H1 (cell line): ENCODE measurements at regions not wholly inside any gene's neighbourhood (a gene's known extent, or its start where the extent isn't known, plus 50 kb on each side); places are given as distances from the start of the nearest gene placed in this dataset.

Source experiments
- CTCF ChIA-PET: fragments of 300-600 bp; sonication (Branson Sonifier 250); formaldehyde crosslinking; loops from one replicate; lab custom pipeline; 2021; ENCODE audit not compliant: partially characterized antibody; lab: Charles Lee
- POLR2A ChIA-PET: fragments of 300-600 bp; sonication (Branson Sonifier 250); formaldehyde crosslinking; loops from one replicate; lab custom pipeline; 2021; ENCODE audit warnings: inconsistent platforms; ENCODE audit not compliant: partially characterized antibody; lab: Charles Lee
- DNase-seq, 2 experiments: peaks; one replicate each; pipeline versions ENCODE4 v3.0.0 to v3.0.0-alpha.2; 2010 to 2022; ENCODE audit warnings: low spot score in 2 of 2, low read depth in 1 of 2, mixed read lengths in 1 of 2
- FAIRE-seq: peaks from 2 replicates; lab custom pipeline; 2011; peaks lifted over from hg19 to GRCh38; lab: Jason Lieb, UNC
- H2AFZ ChIP-seq: 2 replicates; pipeline ENCODE4 v1.8.1; 2012; ENCODE audit warnings: low read length, inconsistent platforms
- H2AK5ac ChIP-seq: 2 replicates; pipeline ENCODE4 v1.6.1; 2013; ENCODE audit warnings: low read depth, low read length
- H2BK120ac ChIP-seq: replicated peaks from 2 replicates; pipeline ENCODE3; 2013; ENCODE audit warnings: low read depth, low read length, inconsistent platforms
- H2BK12ac ChIP-seq: 2 replicates; pipeline ENCODE4 v1.6.1; 2013; ENCODE audit warnings: low read depth, low read length
- H2BK15ac ChIP-seq: 2 replicates; pipeline ENCODE4 v1.6.1; 2013; ENCODE audit warnings: low read length
- H2BK20ac ChIP-seq: 2 replicates; pipeline ENCODE4 v1.6.1; 2013; ENCODE audit warnings: low read length
- H2BK5ac ChIP-seq: 2 replicates; pipeline ENCODE4 v1.6.1; 2013; ENCODE audit warnings: low read depth, low read length
- H3K14ac ChIP-seq: 2 replicates; pipeline ENCODE4 v1.6.1; 2013; ENCODE audit warnings: inconsistent platforms; ENCODE audit not compliant: insufficient read length
- H3K18ac ChIP-seq: 2 replicates; pipeline ENCODE4 v1.6.1; 2013; ENCODE audit warnings: low read length; ENCODE audit errors: extremely low read depth
- H3K23ac ChIP-seq: 2 replicates; pipeline ENCODE4 v1.6.1; 2013; ENCODE audit warnings: inconsistent platforms; ENCODE audit not compliant: insufficient read length
- H3K23me2 ChIP-seq: 2 replicates; pipeline ENCODE4 v1.6.1; 2013; ENCODE audit warnings: low read depth, low read length
- H3K27ac ChIP-seq: 2 replicates; pipeline ENCODE4 v1.6.1; 2011; ENCODE audit warnings: low read depth, low read length, inconsistent platforms
- H3K27me3 ChIP-seq, 4 experiments: replicated peaks in 1 of 4; 1 replicate in 1 of 4; 2 replicates in 3 of 4; pipeline versions ENCODE4 v1.6.1 to v1.8.1; 2011 to 2013; ENCODE audit warnings: low read length in 3 of 4, mild to moderate bottlenecking in 3 of 4, inconsistent platforms in 2 of 4, mixed read lengths in 2 of 4, moderate library complexity in 1 of 4; ENCODE audit not compliant: control insufficient read depth in 3 of 4, insufficient read depth in 3 of 4; ENCODE audit errors: extremely low read depth in 1 of 4
- H3K36me3 ChIP-seq, 4 experiments: 2 replicates each; pipeline versions ENCODE4 v1.6.1 to v1.8.1; 2011 to 2013; ENCODE audit warnings: mild to moderate bottlenecking in 4 of 4, low read length in 3 of 4, moderate library complexity in 2 of 4, control low read depth in 1 of 4, inconsistent platforms in 1 of 4; ENCODE audit not compliant: insufficient read depth in 4 of 4, control insufficient read depth in 2 of 4
- H3K4ac ChIP-seq: replicated peaks from 2 replicates; pipeline ENCODE3; 2013; ENCODE audit warnings: low read length, low read depth, mixed read lengths, inconsistent platforms; ENCODE audit not compliant: insufficient read length
- H3K4me1 ChIP-seq, 4 experiments: replicated peaks in 1 of 4; 1 replicate in 1 of 4; 2 replicates in 3 of 4; pipeline versions ENCODE4 v1.6.1 to v1.8.1; 2011 to 2013; ENCODE audit warnings: low read length in 3 of 4, inconsistent platforms in 2 of 4, mixed read lengths in 1 of 4; ENCODE audit not compliant: insufficient read depth in 4 of 4, control insufficient read depth in 3 of 4
- H3K4me2 ChIP-seq, 2 experiments: 2 replicates each; pipeline versions ENCODE4 v1.6.1 to v1.8.1; 2011 to 2013; ENCODE audit warnings: low read depth in 2 of 2, low read length in 2 of 2, control low read depth in 1 of 2, inconsistent platforms in 1 of 2, mild to moderate bottlenecking in 1 of 2; ENCODE audit not compliant: insufficient read depth in 1 of 2
- H3K4me3 ChIP-seq, 4 experiments: fragments of 200-600, 300-600 bp in 1 of 4; sonication (generic), shearing (Covaris generic), sonication (Bioruptor Twin) in 1 of 4; 2 replicates each; pipeline versions ENCODE4 v1.5.1 to v1.8.1; 2011 to 2016; ENCODE audit warnings: low read length in 4 of 4, low read depth in 3 of 4, control low read depth in 2 of 4, inconsistent platforms in 2 of 4, mild to moderate bottlenecking in 2 of 4, mixed read lengths in 1 of 4, moderate library complexity in 1 of 4; ENCODE audit not compliant: insufficient read depth in 2 of 4; ENCODE audit errors: extremely low read depth in 1 of 4
- H3K56ac ChIP-seq: replicated peaks from 2 replicates; pipeline ENCODE3; 2013; ENCODE audit warnings: low read depth, mild to moderate bottlenecking, mixed read lengths, low read length, inconsistent platforms; ENCODE audit not compliant: insufficient read length
- H3K79me1 ChIP-seq: 2 replicates; pipeline ENCODE4 v1.6.1; 2013; ENCODE audit warnings: low read depth, low read length, control low read depth
- H3K79me2 ChIP-seq, 2 experiments: 2 replicates each; pipeline versions ENCODE4 v1.6.1 to v1.8.1; 2012 to 2013; ENCODE audit warnings: low read length in 2 of 2, mild to moderate bottlenecking in 2 of 2, inconsistent platforms in 1 of 2; ENCODE audit not compliant: insufficient read depth in 2 of 2, control insufficient read depth in 1 of 2
- H3K9ac ChIP-seq, 4 experiments: replicated peaks in 1 of 4; 1 replicate in 1 of 4; 2 replicates in 3 of 4; pipeline versions ENCODE4 v1.6.1 to v1.8.1; 2011 to 2013; ENCODE audit warnings: low read depth in 3 of 4, low read length in 3 of 4, control low read depth in 2 of 4, mild to moderate bottlenecking in 2 of 4, moderate library complexity in 2 of 4, inconsistent platforms in 1 of 4; ENCODE audit errors: extremely low read depth in 1 of 4
- H3K9me3 ChIP-seq, 2 experiments: 2 replicates each; pipeline versions ENCODE4 v1.6.1 to v1.8.1; 2012 to 2013; ENCODE audit warnings: mild to moderate bottlenecking in 2 of 2, moderate library complexity in 2 of 2, control low read depth in 1 of 2, inconsistent platforms in 1 of 2, low read depth in 1 of 2, low read length in 1 of 2, mixed read lengths in 1 of 2; ENCODE audit not compliant: insufficient read depth in 2 of 2
- H4K20me1 ChIP-seq, 2 experiments: replicated peaks in 1 of 2; 2 replicates each; pipeline versions ENCODE3 to v1.8.1; 2011 to 2013; ENCODE audit warnings: inconsistent platforms in 2 of 2, low read length in 2 of 2, mild to moderate bottlenecking in 1 of 2; ENCODE audit not compliant: insufficient read depth in 2 of 2, control insufficient read depth in 1 of 2
- H4K5ac ChIP-seq: 2 replicates; pipeline ENCODE4 v1.6.1; 2013; ENCODE audit warnings: low read length, low read depth, mixed read lengths, inconsistent platforms; ENCODE audit not compliant: insufficient read length
- H4K8ac ChIP-seq: 2 replicates; pipeline ENCODE4 v1.8.0; 2013; ENCODE audit warnings: mild to moderate bottlenecking, moderate library complexity, low read length, inconsistent platforms; ENCODE audit not compliant: insufficient read depth; ENCODE audit errors: extremely low read depth
- H4K91ac ChIP-seq: replicated peaks from 2 replicates; pipeline ENCODE3; 2013; ENCODE audit warnings: low read length, mixed read lengths, inconsistent platforms; ENCODE audit not compliant: insufficient read length
- BACH1 ChIP-seq: IDR thresholded peaks from 2 replicates; pipeline ENCODE4 v1.6.1; 2012; ENCODE audit warnings: low read length, improper control_type of control experiment
- CREB1 ChIP-seq: IDR thresholded peaks from 2 replicates; pipeline ENCODE4 v1.6.1; 2012; ENCODE audit warnings: inconsistent platforms
- EGR1 ChIP-seq: IDR thresholded peaks from 2 replicates; pipeline ENCODE4 v1.6.1; 2011; ENCODE audit warnings: low read depth, low read length, borderline replicate concordance
- GTF2F1 ChIP-seq: IDR thresholded peaks from 2 replicates; pipeline ENCODE4 v1.6.1; 2012; ENCODE audit warnings: low read depth, low read length, improper control_type of control experiment, borderline replicate concordance
- HDAC2 ChIP-seq, 2 experiments: fragments of 300-600 bp in 1 of 2; sonication (generic) in 1 of 2; IDR thresholded peaks; 2 replicates each; pipeline ENCODE4 v1.6.1; 2011 to 2012; ENCODE audit warnings: low read depth in 2 of 2, low read length in 2 of 2, mild to moderate bottlenecking in 2 of 2, moderate library complexity in 2 of 2, borderline replicate concordance in 1 of 2, inconsistent platforms in 1 of 2
- JUND ChIP-seq: IDR thresholded peaks from 2 replicates; pipeline ENCODE4 v1.6.1; 2011; ENCODE audit warnings: mild to moderate bottlenecking, improper control_type of control experiment, low read length
- KDM4A ChIP-seq: IDR thresholded peaks from one replicate; pipeline ENCODE4 v1.7.1; 2012; ENCODE audit warnings: low read depth, mild to moderate bottlenecking, moderate library complexity, low read length, inconsistent platforms; ENCODE audit not compliant: severe bottlenecking
- POLR2AphosphoS5 ChIP-seq: IDR thresholded peaks from 2 replicates; pipeline ENCODE4 v1.6.1; 2011; ENCODE audit warnings: low read depth, low read length
- RXRA ChIP-seq: IDR thresholded peaks from 2 replicates; pipeline ENCODE4 v1.6.1; 2011; ENCODE audit warnings: low read depth, mild to moderate bottlenecking, low read length, moderate library complexity; ENCODE audit not compliant: insufficient read depth
- SAP30 ChIP-seq: fragments of 300-600 bp; sonication (generic); IDR thresholded peaks from 2 replicates; pipeline ENCODE4 v1.7.1; 2012; ENCODE audit warnings: low read length, moderate library complexity, mild to moderate bottlenecking, inconsistent platforms; ENCODE audit not compliant: insufficient read depth, insufficient replicate concordance
- SIN3A ChIP-seq, 2 experiments: IDR thresholded peaks in 1 of 2; conservative IDR thresholded peaks in 1 of 2; 2 replicates each; pipeline ENCODE4 v1.6.1; 2011 to 2012; ENCODE audit warnings: low read length in 2 of 2, improper control_type of control experiment in 1 of 2, low read depth in 1 of 2, mild to moderate bottlenecking in 1 of 2
- TAF1 ChIP-seq: IDR thresholded peaks from 2 replicates; pipeline ENCODE4 v1.6.1; 2011; ENCODE audit warnings: mild to moderate bottlenecking, low read depth, low read length
- WGBS, 2 experiments: shearing (Covaris generic) in 1 of 2; methylation state at CpG; one replicate each; pipeline versions ENCODE4 v1.1.6 to v1.1.7; 2013 to 2015; ENCODE audit warnings: low lambda C conversion rate in 2 of 2, mixed read lengths in 2 of 2, inconsistent platforms in 1 of 2, low coverage in 1 of 2, missing lambda C conversion rate in 1 of 2; ENCODE audit not compliant: insufficient replicate concordance in 2 of 2, insufficient coverage in 1 of 2, insufficient read length in 1 of 2; ENCODE audit errors: extremely low coverage in 1 of 2, missing lambda C conversion rate in 1 of 2; 5-methylcytosine and 5-hydroxymethylcytosine counted together
- TF ChIP-seq, protein P1 (sequence below): IDR thresholded peaks from 2 replicates; pipeline ENCODE4 v1.6.1; 2012; ENCODE audit warnings: inconsistent platforms

DNA sequence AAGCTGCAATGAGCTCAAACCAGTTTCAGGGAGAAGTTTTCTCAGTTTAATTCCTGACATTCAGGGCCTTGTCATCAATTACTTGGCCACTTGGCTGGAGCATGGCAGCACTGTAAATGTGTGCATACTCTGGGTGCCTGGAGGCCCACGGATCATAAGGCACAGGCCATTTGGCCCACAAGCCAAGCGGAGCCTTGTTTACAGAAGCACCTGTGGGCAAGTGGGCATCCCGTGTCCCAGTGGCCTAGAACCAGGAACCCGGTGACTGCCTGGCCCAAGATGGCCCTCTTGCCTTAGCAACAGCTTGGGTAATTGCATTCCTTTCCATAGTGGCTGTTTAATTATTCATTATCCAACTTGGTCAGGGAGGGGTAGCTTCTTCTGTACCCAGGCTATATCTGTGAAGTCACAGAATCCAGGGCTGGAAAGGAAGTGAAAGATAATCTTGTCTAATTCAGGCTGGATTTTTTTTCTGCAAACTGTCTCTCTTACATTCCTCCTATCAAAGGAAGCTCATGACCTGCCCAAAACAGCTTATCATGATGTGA, 426.4 kb upstream of the ZMIZ1 start:
- no peak for TF ChIP-seq POLR2AphosphoS5
- no peak for TF ChIP-seq RXRA
- no peak for TF ChIP-seq HDAC2 (IDR thresholded peaks at IDR 0.05; ENCODE audit: borderline replicate concordance in 1 of 2, low read depth in 2 of 2, low read length in 2 of 2)
- TF ChIP-seq JUND = no peak
- no peak for TF ChIP-seq TAF1
- TF ChIP-seq SIN3A (conservative IDR thresholded peaks at IDR 0.05 in 1 of 2, IDR thresholded peaks at IDR 0.05 in 1 of 2; ENCODE audit: low read depth in 1 of 2, low read length in 2 of 2) = no peak
- TF ChIP-seq EGR1 = no peak
- TF ChIP-seq KDM4A = no peak
- TF ChIP-seq GTF2F1 = no peak
- TF ChIP-seq SAP30 = no peak
- TF ChIP-seq, protein P1, sequence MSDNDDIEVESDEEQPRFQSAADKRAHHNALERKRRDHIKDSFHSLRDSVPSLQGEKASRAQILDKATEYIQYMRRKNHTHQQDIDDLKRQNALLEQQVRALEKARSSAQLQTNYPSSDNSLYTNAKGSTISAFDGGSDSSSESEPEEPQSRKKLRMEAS = no peak
- no peak for TF ChIP-seq CREB1
- no peak for TF ChIP-seq BACH1
- no peak for FAIRE-seq
- Histone ChIP-seq H2BK120ac (no peak overlapping the region), H3K18ac (no peak overlapping the region), H4K20me1 (no peaks in the 10 kb centered on the region), H3K4me1 (no peaks in the 10 kb centered on the region), H3K4ac (no peak overlapping the region), H3K79me1 (no peaks in the 10 kb centered on the region), H3K27ac (no peak overlapping the region), H2AFZ (no peak overlapping the region), H2BK5ac (no peak overlapping the region), H4K5ac (no peak overlapping the region), H3K14ac (no peak overlapping the region), H3K23me2 (no peaks in the 10 kb centered on the region), H3K56ac (no peak overlapping the region), H2BK15ac (no peak overlapping the region), H3K27me3 (no peaks in the 10 kb centered on the region), H4K8ac (no peak overlapping the region), H3K36me3 (no peaks in the 10 kb centered on the region), H2BK12ac (no peak overlapping the region), H3K79me2 (no peaks in the 10 kb centered on the region), H2AK5ac (no peak overlapping the region), H3K9me3 (peaks cover 0 to 5% of the 10 kb centered on the region in 2 experiments; a peak in 1 of 4 replicates), H4K91ac (no peak overlapping the region), H3K9ac (no peak overlapping the region), H3K23ac (no peak overlapping the region), H3K4me3 (no peak overlapping the region), H3K4me2 (no peak overlapping the region), H2BK20ac (no peak overlapping the region)
- ChIA-PET CTCF (interaction anchor here (0.9 to 2.2 kb wide), 5 partner anchors 8 to 117 kb away, joined by 3 to 9 read pairs (median 7); no protein-coding TSS in a partner anchor), POLR2A (no interaction called here)
- no peak for DNase-seq
- WGBS, 2 experiments = 92% methylated on average over 4 of the region's 4 CpGs; no CpG with 5 or more reads in 1 of the 2 experiments
